ENCODE measurements at regions not wholly inside any gene's neighbourhood (a gene's known extent, or its start where the extent isn't known, plus 50 kb on each side); places are given as distances from the start of the nearest gene placed in this dataset.

GRCh38 chr12:12007713-12008231 lies 63.0 kb upstream of the BCL2L14 start:
- DNase-seq: no peak
- Histone ChIP-seq H3K4me3 (ENCODE audit: low read depth in 2 of 2, low read length in 1 of 2) (no peak overlapping the region), H3K4me1 (ENCODE audit: control insufficient read depth in 1 of 2, insufficient read depth in 2 of 2, low read depth in 1 of 2, low read length in 1 of 2) (peaks cover 16 to 24% of the 10 kb centered on the region in 2 experiments; a peak in 3 of 4 replicates), H4K20me1 (ENCODE audit: insufficient read depth) (no peaks in the 10 kb centered on the region), H3K27ac (ENCODE audit: low read depth in 2 of 2, low read length in 1 of 2) (no peak overlapping the region), H3K4me2 (no peak overlapping the region), H3K27me3 (ENCODE audit: insufficient read depth) (no peaks in the 10 kb centered on the region), H3F3A (replicated peaks; ENCODE audit: insufficient read depth) (no peaks in the 10 kb centered on the region), H3K9me3 (no peaks in the 10 kb centered on the region), H2AFZ (ENCODE audit: low read depth) (no peak overlapping the region), H3K79me2 (ENCODE audit: insufficient read depth) (no peaks in the 10 kb centered on the region), H3K9me2 (no peaks in the 10 kb centered on the region), H3K36me3 (replicated peaks in 1 of 2; ENCODE audit: control insufficient read depth in 1 of 2, insufficient read depth in 2 of 2, low read length in 1 of 2) (no peaks in the 10 kb centered on the region), H3K9ac (no peak overlapping the region)
- ChIA-PET POLR2A (no interaction called here), CTCF (interaction anchor here (0.5 to 1.0 kb wide), 4 partner anchors 10 to 911 kb away, joined by 3 to 5 read pairs (median 4); no protein-coding TSS in a partner anchor)
- TF ChIP-seq YY1 (IDR thresholded peaks at IDR 0.05; ENCODE audit: low read depth) (no peak), RFX5 (IDR thresholded peaks at IDR 0.05; ENCODE audit: low read length) (no peak), RCOR1 (IDR thresholded peaks at IDR 0.05; ENCODE audit: low read length) (no peak), ZBTB33 (IDR thresholded peaks at IDR 0.05; ENCODE audit: borderline replicate concordance, low read depth) (no peak), JUND (IDR thresholded peaks at IDR 0.05) (no peak), FOXM1 (IDR thresholded peaks at IDR 0.05; ENCODE audit: low read depth) (no peak), EZH2phosphoT487 (IDR thresholded peaks at IDR 0.05; ENCODE audit: borderline replicate concordance, low read depth) (no peak), MAX (IDR thresholded peaks at IDR 0.05; ENCODE audit: low read depth) (no peak), MEF2A (IDR thresholded peaks at IDR 0.05; ENCODE audit: borderline replicate concordance, low read depth) (no peak), FOXJ3 (CRISPR knock-in tag; IDR thresholded peaks at IDR 0.05) (no peak), USF1 (IDR thresholded peaks at IDR 0.05; ENCODE audit: borderline replicate concordance, low read depth) (no peak), POLR2AphosphoS5 (IDR thresholded peaks at IDR 0.05; ENCODE audit: low read depth, low read length) (no peak), IRF3 (IDR thresholded peaks at IDR 0.05; ENCODE audit: low read depth, low read length) (no peak), CHD2 (IDR thresholded peaks at IDR 0.05; ENCODE audit: low read length, partially characterized antibody) (no peak), GABPA (IDR thresholded peaks at IDR 0.05; ENCODE audit: low read depth) (no peak), SIN3A (IDR thresholded peaks at IDR 0.05; ENCODE audit: borderline replicate concordance, low read depth, low read length) (no peak)
- 94% methylated on average over 9 of the region's 9 CpGs for WGBS (ENCODE audit: low lambda C conversion rate)
